CD4-positive, alpha-beta T cell treated with Interleukin-15 for 1 hour (primary cell): ENCODE measurements at regions not wholly inside any gene's neighbourhood (a gene's known extent, or its start where the extent isn't known, plus 50 kb on each side); places are given as distances from the start of the nearest gene placed in this dataset.

Source experiments
- DNase-seq: peaks from one replicate; pipeline ENCODE4 v3.0.0-alpha.2; 2020

GRCh38 chr2:221276033-221276432 is 296.1 kb downstream of the EPHA4 start:
- DNase-seq, result no peak

GRCh38 chr2:221276601-221277000 is 295.5 kb downstream of the EPHA4 start:
- no peak for DNase-seq

GRCh38 chr2:221282386-221282785 is 289.7 kb downstream of the EPHA4 start:
- DNase-seq, result no peak

- DNase-seq, result no peak
These were observed 288.1 kb downstream of the EPHA4 start for GRCh38 chr2:221283896-221284545.

GRCh38 chr2:221285148-221285547 is 287.0 kb downstream of the EPHA4 start:
- DNase-seq, result no peak

- no peak for DNase-seq
These were observed 285.7 kb downstream of the EPHA4 start for GRCh38 chr2:221286406-221286805.

- no peak for DNase-seq
These were observed 282.7 kb downstream of the EPHA4 start for GRCh38 chr2:221289389-221289788.

- DNase-seq, result no peak
These were observed 282.3 kb downstream of the EPHA4 start for GRCh38 chr2:221289846-221290245.

GRCh38 chr2:221293949-221294742 is 278.0 kb downstream of the EPHA4 start:
- DNase-seq, result no peak

- DNase-seq, result no peak
These were observed 267.2 kb downstream of the EPHA4 start for GRCh38 chr2:221304916-221305315.

- no peak for DNase-seq
These were observed 263.5 kb downstream of the EPHA4 start for GRCh38 chr2:221308507-221309066.

- no peak for DNase-seq
These were observed 262.1 kb downstream of the EPHA4 start for GRCh38 chr2:221309892-221310583.

- DNase-seq, result no peak
These were observed 261.4 kb downstream of the EPHA4 start for GRCh38 chr2:221310730-221311129.

- no peak for DNase-seq
These were observed 259.5 kb downstream of the EPHA4 start for GRCh38 chr2:221312634-221313033.

GRCh38 chr2:221314786-221315185 is 257.3 kb downstream of the EPHA4 start:
- no peak for DNase-seq

- no peak for DNase-seq
These were observed 253.6 kb downstream of the EPHA4 start for GRCh38 chr2:221318376-221319130.

- DNase-seq, result no peak
These were observed 249.4 kb downstream of the EPHA4 start for GRCh38 chr2:221322741-221323140.

- DNase-seq, result no peak
These were observed 248.6 kb downstream of the EPHA4 start for GRCh38 chr2:221323513-221323912.

GRCh38 chr2:221330436-221330835 is 241.7 kb downstream of the EPHA4 start:
- DNase-seq, result no peak

- DNase-seq, result no peak
These were observed 237.5 kb downstream of the EPHA4 start for GRCh38 chr2:221334481-221335218.

- no peak for DNase-seq
These were observed 236.8 kb downstream of the EPHA4 start for GRCh38 chr2:221335219-221335752.

- no peak for DNase-seq
These were observed 235.1 kb downstream of the EPHA4 start for GRCh38 chr2:221336967-221337366.
